Bone marrow (tissue), 2 donors: ENCODE measurements at regions not wholly inside any gene's neighbourhood (a gene's known extent, or its start where the extent isn't known, plus 50 kb on each side); places are given as distances from the start of the nearest gene placed in this dataset.

Source experiments
- DNase-seq, 2 donors: peaks; one replicate each; lab custom pipeline; 2025; lab: John Stamatoyannopoulos, UW

DNA sequence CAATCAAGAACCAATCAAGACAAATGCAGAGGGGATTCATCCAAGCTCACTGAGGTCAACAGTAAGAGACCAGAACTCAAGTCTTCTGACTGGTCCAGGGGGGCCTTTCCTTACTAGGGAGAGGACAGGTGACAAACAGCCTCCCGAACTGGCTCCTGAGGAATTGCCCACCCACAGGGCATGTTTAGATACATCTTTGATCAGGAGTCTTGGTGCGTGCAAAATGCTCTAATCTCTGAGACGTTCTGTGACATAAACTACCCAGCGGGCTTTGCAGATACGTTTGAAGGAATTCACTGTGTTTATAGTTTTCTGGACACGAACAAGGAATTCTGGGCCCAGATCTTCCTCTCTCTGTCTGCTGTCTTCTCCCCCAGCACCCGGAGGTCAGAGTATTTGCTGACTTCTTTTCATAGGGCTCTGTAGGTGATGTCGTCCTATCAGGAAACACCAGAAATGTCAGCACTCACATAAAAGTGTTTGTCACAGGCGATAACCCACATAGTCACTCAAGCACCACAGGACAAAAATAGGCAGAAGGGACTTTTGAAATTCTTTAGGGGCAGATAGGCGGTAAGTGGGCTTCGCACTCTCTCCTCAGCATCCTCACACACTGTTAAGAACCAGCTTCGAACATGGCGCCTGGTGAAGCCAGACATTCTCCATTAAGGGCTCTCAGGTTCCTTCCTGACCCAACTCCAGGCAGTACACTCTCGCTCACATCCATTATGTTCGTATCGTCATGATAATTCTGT, 349.0 kb downstream of the CYRIA start:
- no peak for DNase-seq

GRCh38 chr2:16315908-16316307, 349.7 kb downstream of the CYRIA start:
- no peak for DNase-seq

DNA sequence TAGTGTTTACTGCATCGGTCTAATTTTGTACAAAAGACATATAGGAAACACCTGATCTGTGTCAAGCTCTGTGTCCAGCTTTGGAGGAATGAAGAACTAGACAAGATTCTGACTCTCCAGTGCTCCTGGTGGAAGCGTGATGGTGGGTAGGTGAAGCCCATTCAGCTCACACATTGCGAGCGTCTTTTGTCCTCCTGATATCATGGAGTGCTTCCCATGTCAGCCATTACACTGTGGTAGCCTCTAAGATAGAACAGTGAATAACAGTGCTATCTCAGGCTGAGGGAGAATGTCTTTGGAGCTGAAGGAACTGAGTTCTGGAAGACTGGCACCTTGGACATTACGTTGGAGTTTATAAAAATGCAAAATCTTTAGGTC, 350.2 kb downstream of the CYRIA start:
- DNase-seq = no peak

DNA sequence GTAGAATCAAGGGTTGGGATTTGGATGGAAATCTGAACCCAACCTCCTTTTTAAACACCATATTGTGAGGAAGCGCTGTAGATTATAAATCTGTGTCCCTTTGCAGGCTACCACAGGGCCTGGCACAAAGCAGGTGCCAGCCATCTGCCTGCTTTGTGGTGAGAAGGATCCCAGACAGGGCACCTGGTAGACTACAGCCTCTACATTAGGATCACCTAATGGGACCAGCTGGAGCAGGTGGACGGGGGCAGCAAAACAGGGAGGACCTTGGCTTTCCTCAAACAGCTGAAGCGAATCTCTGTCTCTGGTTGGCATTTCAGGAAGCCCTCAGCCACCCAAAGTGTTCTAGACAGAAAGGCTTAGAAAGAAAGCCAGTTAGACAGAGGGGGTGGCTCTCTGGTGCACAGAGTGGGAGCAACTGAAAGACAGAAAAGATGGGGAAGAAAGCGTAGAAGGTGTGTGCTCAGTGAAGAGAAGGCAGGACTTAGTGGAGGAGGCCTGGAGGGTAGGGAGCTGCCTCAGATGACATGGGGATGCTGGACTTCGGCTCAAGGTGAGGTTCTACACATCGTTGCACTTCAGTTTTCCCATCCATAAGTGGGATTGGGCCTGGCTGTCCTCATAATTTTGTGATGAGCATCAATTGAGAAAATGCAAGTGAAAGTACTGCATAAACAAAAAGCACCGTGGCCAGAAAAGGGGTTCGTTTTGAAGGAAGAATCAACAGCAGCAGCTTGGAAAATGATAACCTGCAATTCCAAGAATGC, 350.8 kb downstream of the CYRIA start:
- no peak for DNase-seq

- DNase-seq = no peak
These were observed 351.6 kb downstream of the CYRIA start for GRCh38 chr2:16314001-16314400.

- no peak for DNase-seq
These were observed 352.2 kb downstream of the CYRIA start for GRCh38 chr2:16313235-16313975.

DNA sequence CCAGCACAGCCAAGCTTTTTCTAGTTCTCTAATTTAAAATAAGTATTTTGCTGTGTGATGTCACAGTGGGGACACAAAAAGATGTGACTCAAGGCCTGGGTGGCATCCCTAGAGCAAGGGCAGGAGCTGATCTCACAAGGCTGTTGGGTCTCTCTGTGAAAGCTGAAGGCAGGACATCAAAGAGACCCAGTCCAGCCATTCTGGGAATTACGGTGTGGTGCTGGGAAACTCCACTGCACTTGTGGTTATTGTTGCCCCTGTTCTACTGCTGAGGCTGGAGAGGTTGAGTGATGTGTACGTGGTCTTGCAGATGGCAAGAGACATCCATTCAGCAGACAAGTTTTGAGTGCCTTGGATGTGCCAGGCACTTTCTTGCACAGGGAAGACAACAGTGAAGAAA, 352.9 kb downstream of the CYRIA start:
- DNase-seq = no peak

DNA sequence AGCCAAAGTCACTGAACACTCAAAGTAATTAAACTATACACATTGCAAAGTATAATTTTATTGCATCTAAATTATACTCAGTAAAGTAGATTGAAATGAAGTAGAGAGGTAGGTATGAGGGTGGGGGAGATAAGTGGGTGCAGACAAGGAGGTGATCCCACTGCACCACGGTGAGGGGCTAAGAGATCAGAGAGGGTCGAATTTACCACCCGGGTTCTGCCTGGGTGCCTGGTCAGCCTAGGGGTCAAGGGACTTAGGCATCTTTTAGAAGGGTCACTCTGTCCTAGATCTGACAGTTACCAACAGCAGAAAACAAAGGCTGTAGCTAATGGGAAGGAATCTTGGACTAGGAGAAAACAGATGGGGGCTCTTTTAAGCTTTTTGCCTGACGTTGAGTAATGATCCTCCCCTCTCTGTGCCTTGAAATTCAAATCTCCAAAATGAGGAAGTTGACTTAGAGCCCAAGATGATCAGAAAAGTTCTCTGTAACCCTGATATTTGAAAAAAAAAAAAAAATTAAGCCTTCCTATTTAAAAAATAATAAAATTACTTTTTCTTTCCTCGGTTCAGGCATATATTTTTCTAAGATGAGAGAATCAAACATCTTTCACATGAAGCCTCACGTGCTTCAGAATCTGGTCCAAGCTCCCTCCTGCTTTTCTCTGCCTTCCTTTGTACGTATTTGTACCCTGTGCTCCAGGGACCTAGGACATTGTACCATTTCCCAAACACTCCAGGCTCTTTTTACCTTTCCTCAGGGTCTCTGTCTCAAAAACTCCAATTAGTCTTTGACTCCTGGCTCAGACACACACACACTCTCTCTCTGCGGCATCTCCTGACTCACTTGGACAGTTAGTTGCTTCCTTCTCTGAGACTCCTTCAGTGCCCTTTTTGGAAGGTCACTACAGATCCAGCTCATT, 353.9 kb downstream of the CYRIA start:
- no peak for DNase-seq

GRCh38 chr2:16308816-16309215, 356.8 kb downstream of the CYRIA start:
- no peak for DNase-seq

DNA sequence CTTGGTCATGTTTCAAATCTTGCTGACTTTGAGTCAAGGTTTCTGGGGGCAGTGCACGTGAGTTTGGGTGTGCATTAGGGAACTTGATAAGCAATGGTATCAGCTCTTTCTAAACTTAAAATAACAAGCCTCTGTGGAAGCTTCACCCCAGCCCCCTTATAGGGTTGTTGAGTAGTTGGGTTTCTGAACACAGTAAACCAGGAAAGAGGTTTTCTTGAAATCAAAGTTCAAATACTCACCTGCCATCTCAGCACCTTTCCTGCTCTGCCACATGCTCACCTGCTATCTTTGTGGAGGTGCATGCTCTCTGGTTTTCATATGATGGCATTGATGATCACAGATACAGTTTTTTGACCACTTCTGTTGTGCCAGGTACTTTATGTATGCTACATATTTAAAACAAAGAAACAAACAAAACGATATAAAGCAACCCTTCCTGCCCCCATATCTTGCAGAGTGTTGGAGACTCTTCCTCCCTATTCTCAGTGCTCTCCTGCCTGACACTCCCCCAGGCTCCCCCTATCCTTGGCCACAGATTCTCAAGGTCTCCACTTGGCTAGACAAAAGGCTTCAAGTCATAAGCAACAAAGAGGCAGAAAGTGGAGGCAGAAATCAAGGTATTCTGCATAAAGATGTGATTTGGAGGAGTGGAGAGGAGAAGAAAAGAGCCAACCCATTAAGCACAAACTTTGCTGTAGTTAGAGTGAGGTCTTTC, 360.6 kb downstream of the CYRIA start:
- no peak for DNase-seq

GRCh38 chr2:16303761-16304160, 361.9 kb downstream of the CYRIA start:
- no peak for DNase-seq

DNA sequence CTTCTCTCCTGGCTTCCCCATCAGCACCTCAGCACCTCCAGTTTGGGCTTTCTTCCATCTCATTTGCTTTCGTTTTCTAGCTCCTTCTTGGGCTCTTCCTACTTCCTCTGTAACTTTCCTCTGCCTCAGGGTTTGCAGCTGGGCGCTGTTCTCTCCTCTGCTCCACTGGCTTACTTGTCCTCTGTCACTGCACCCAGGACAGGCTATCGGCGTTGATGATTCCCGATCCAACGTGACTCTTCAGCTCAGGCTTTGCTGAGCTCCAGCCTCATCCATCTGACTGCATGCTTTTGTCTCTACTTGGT, 362.4 kb downstream of the CYRIA start:
- no peak for DNase-seq

DNA sequence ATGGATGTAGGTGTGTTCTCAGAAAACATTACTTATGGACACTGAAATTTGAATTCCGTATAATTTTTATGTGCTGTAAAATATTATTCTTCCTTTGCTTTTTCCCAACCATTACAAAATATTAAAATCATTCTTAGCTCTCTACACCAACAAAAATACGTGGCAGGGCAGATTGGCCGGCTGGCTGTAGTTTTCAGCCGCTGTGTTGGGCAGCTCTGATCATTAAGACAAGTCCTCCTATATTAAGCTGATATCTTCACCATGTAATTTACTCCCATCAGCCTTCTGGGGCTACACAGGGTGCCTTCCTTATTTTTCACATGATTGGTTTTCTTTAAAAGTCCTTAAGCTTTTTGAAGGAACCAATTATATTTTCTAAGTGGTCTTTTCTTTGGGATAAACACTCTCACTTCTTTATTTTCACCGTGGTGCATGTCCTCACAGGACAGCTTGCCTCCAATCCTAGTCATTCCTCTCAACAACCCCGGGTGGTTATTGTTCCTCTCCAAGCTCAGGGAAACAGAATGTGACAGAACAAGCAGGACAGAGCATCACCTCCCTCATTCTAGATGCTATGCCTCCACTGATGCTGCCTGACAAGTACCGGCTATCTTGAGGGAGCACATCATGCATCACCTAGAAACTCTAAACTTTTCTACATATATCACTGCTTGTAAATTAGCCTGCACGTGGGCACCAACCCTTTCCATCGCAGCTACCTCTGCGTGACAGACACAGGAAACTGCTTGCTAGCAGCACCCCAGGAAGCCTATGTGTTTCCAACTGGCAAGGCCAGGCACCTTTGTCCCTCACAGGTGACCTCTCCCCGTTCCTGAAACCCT, 362.3 kb downstream of the MYCN start:
- no peak for DNase-seq

DNA sequence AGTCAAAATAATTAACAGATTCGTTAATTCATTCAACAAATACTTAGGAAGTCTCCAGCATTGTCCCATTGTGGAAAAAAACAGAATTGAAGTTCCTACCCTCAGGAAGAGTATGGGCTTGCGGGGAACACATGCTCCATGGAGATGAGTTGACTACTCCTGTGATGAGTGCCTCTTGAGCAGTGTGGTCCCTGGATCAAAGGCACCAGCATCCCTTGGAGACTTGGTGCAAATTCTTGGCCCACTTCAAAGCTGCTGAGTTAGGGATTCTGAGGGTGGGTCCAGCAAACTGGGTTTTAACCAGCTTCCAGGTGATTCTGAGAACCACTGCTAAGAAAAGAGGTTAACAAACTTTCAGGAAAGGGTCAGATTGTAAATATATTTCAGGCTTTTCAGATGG, 361.6 kb downstream of the MYCN start:
- DNase-seq = no peak

GRCh38 chr2:16298866-16299265, 358.5 kb downstream of the MYCN start:
- DNase-seq = no peak

- DNase-seq = no peak
These were observed 356.2 kb downstream of the MYCN start for GRCh38 chr2:16296331-16297250.

DNA sequence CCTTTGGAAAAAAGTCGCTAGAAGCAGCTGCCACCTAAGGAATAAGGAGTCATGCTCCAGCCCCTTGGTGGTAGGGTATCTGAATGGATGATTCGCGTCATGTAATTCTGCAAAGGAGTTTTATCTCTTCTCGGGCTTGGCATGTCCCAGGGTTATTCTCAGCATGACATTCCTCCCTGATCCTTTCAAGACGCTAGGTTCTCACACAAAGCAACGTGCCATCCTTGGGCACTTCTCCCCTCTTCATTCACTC, 355.6 kb downstream of the MYCN start:
- DNase-seq = no peak

DNA sequence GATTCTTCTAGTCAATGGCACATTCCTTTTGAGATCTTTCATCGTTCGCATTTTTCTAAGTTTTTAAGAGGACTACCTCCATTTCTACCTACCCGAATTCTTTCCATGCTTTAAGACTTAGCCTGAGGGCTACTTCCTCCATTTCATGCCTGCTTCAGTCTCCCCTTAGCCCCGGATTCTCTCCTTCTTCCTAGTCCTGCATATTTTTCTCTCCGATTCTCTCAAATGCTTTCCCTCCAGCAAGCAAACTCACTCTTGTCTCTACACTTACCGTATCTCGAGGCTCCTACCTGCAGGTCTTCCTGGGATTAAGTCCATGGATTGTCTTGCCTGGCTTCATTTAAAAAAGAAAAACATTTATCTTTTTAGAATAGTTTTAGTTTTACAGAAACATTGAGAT, 354.4 kb downstream of the MYCN start:
- no peak for DNase-seq

DNA sequence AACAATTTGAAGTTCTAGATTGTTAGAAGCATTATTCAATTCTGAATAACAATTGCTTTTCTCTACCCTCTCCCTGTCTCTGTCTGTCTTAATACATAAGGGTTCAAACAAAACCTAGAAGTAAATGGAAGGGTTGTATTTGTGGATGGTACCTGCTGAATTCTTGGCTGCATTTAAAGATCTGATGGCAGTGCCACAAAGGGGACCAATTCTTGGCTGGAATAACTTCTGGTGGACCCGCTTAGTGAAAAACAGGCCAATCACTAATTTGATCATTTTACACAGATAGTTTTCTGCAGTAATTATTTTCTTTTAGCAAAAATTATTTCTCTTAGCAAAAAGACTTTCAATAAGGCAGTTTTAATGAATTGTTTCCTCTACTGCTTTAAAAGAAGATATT, 353.5 kb downstream of the MYCN start:
- no peak for DNase-seq

DNA sequence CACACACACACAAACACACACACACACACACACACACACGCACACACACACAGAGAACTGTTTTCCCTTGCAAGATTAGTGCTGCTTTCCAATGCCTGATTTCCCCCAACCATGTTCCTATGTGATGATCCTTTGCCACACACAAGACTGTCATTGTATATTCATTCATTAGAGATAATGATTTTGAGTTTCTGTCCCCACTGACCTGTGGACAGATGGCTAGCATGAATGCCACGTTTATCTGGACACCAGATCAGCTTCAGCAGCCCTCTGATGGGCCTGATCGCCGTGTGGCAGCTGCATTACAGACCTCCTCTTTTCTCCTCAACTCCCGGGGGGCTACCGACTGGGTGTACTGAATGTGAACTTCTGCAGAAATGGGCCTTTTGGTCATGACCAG, 353.0 kb downstream of the MYCN start:
- no peak for DNase-seq
